Mucosa of rectum (tissue), 2 donors: ENCODE measurements at regions not wholly inside any gene's neighbourhood (a gene's known extent, or its start where the extent isn't known, plus 50 kb on each side); places are given as distances from the start of the nearest gene placed in this dataset.
"Not testable (repeated sequence)": the region's sequence is repeated elsewhere in the genome, so short reads cannot be mapped to it uniquely, and the experiment has no call there.

Experiments used
- H3K27ac ChIP-seq, 2 donors: one replicate each; pipeline ENCODE4 v1.7.0; 2013; ENCODE audit warnings: inconsistent platforms in 2 of 2, low read depth in 2 of 2, low read length in 2 of 2
- H3K27me3 ChIP-seq, 2 donors: one replicate each; pipeline ENCODE4 v1.7.0; 2013; ENCODE audit warnings: low read length in 2 of 2; ENCODE audit not compliant: control insufficient read depth in 2 of 2, insufficient read depth in 2 of 2
- H3K36me3 ChIP-seq, 2 donors: one replicate each; pipeline ENCODE4 v1.7.0; 2013; ENCODE audit warnings: low read length in 2 of 2; ENCODE audit not compliant: control insufficient read depth in 2 of 2, insufficient read depth in 2 of 2
- H3K4me1 ChIP-seq, 2 donors: one replicate each; pipeline ENCODE4 v1.7.0; 2013; ENCODE audit warnings: low read length in 2 of 2, mild to moderate bottlenecking in 1 of 2; ENCODE audit not compliant: control insufficient read depth in 2 of 2, insufficient read depth in 2 of 2
- H3K4me3 ChIP-seq, 2 donors: one replicate each; pipeline ENCODE4 v1.7.0; 2013; ENCODE audit warnings: low read length in 2 of 2
- H3K9ac ChIP-seq, 2 donors: one replicate each; pipeline ENCODE4 v1.7.0; 2013; ENCODE audit warnings: low read length in 2 of 2, low read depth in 1 of 2, mild to moderate bottlenecking in 1 of 2
- H3K9me3 ChIP-seq, 2 donors: one replicate each; pipeline ENCODE4 v1.7.0; 2013; ENCODE audit warnings: low read length in 2 of 2; ENCODE audit not compliant: control insufficient read depth in 2 of 2
- donor health status: healthy.
- donor health status: Normal muscosa, but diverticular disease.

GRCh38 chr5:27158775-27159174, 120.4 kb upstream of the CDH9 start:
- Histone ChIP-seq H3K27ac (no peak overlapping the region), H3K4me3 (no peak overlapping the region), H3K9ac (no peak overlapping the region), H3K9me3 (peaks cover 7 to 10% of the 10 kb centered on the region in 2 donors), H3K36me3 (no peaks in the 10 kb centered on the region), H3K4me1 (no peaks in the 10 kb centered on the region), H3K27me3 (no peaks in the 10 kb centered on the region)

- Histone ChIP-seq H3K9ac (no peak overlapping the region), H3K9me3 (peaks cover 7 to 10% of the 10 kb centered on the region in 2 donors), H3K27me3 (no peaks in the 10 kb centered on the region), H3K4me3 (no peak overlapping the region), H3K27ac (no peak overlapping the region), H3K36me3 (no peaks in the 10 kb centered on the region), H3K4me1 (no peaks in the 10 kb centered on the region)
Measured at GRCh38 chr5:27158171-27158570, 119.8 kb upstream of the CDH9 start.

- no peak overlapping the region for H3K27ac ChIP-seq
- no peak overlapping the region for H3K4me3 ChIP-seq
- no peaks in the 10 kb centered on the region for H3K27me3 ChIP-seq
- no peaks in the 10 kb centered on the region for H3K9me3 ChIP-seq
- no peaks in the 10 kb centered on the region for H3K36me3 ChIP-seq
- H3K4me1 ChIP-seq: no peaks in the 10 kb centered on the region
- no peak overlapping the region for H3K9ac ChIP-seq
Measured at GRCh38 chr5:27144456-27144855, 106.1 kb upstream of the CDH9 start.

GRCh38 chr5:27140831-27141230, 102.4 kb upstream of the CDH9 start:
- Histone ChIP-seq H3K27ac (no peak overlapping the region), H3K36me3 (no peaks in the 10 kb centered on the region), H3K4me1 (no peaks in the 10 kb centered on the region), H3K27me3 (no peaks in the 10 kb centered on the region), H3K4me3 (no peak overlapping the region), H3K9me3 (no peaks in the 10 kb centered on the region), H3K9ac (no peak overlapping the region)

- Histone ChIP-seq H3K27ac (no peak overlapping the region), H3K9ac (no peak overlapping the region), H3K27me3 (no peaks in the 10 kb centered on the region), H3K4me3 (no peak overlapping the region), H3K4me1 (no peaks in the 10 kb centered on the region), H3K36me3 (no peaks in the 10 kb centered on the region), H3K9me3 (peaks cover 0 to 3% of the 10 kb centered on the region in 2 donors)
Measured at GRCh38 chr5:27130587-27130986, 92.2 kb upstream of the CDH9 start.

- Histone ChIP-seq H3K9ac (no peak overlapping the region), H3K27ac (no peak overlapping the region), H3K4me3 (no peak overlapping the region), H3K4me1 (no peaks in the 10 kb centered on the region), H3K27me3 (no peaks in the 10 kb centered on the region), H3K9me3 (peaks cover 0 to 3% of the 10 kb centered on the region in 2 donors), H3K36me3 (no peaks in the 10 kb centered on the region)
Measured at GRCh38 chr5:27129926-27130325, 91.5 kb upstream of the CDH9 start.

- Histone ChIP-seq H3K27ac (no peak overlapping the region), H3K9ac (no peak overlapping the region), H3K27me3 (no peaks in the 10 kb centered on the region), H3K9me3 (no peaks in the 10 kb centered on the region), H3K4me1 (no peaks in the 10 kb centered on the region), H3K4me3 (no peak overlapping the region), H3K36me3 (no peaks in the 10 kb centered on the region)
Measured at GRCh38 chr5:27125856-27126255, 87.5 kb upstream of the CDH9 start.

- no peaks in the 10 kb centered on the region for H3K27me3 ChIP-seq
- no peak overlapping the region for H3K4me3 ChIP-seq
- no peaks in the 10 kb centered on the region for H3K4me1 ChIP-seq
- no peak overlapping the region for H3K27ac ChIP-seq
- no peaks in the 10 kb centered on the region for H3K9me3 ChIP-seq
- H3K36me3 ChIP-seq: no peaks in the 10 kb centered on the region
- no peak overlapping the region for H3K9ac ChIP-seq
Measured at GRCh38 chr5:27124590-27124989, 86.2 kb upstream of the CDH9 start.

GRCh38 chr5:27119736-27120321, 81.4 kb upstream of the CDH9 start:
- not testable (repeated sequence) for H3K9ac ChIP-seq, H3K9me3 ChIP-seq, H3K4me1 ChIP-seq, H3K4me3 ChIP-seq, H3K27ac ChIP-seq, H3K36me3 ChIP-seq, H3K27me3 ChIP-seq

GRCh38 chr5:27103486-27103885, 65.1 kb upstream of the CDH9 start:
- H3K9ac ChIP-seq: no peak overlapping the region
- H3K4me3 ChIP-seq: no peak overlapping the region
- no peaks in the 10 kb centered on the region for H3K27me3 ChIP-seq
- H3K27ac ChIP-seq: no peak overlapping the region
- H3K9me3 ChIP-seq: no peaks in the 10 kb centered on the region
- H3K4me1 ChIP-seq: no peaks in the 10 kb centered on the region
- H3K36me3 ChIP-seq: no peaks in the 10 kb centered on the region

GRCh38 chr5:27095761-27096160, 57.4 kb upstream of the CDH9 start:
- not testable (repeated sequence) for H3K27me3 ChIP-seq, H3K9ac ChIP-seq, H3K27ac ChIP-seq, H3K36me3 ChIP-seq, H3K4me1 ChIP-seq, H3K4me3 ChIP-seq, H3K9me3 ChIP-seq
